ENCODE measurements at regions not wholly inside any gene's neighbourhood (a gene's known extent, or its start where the extent isn't known, plus 50 kb on each side); places are given as distances from the start of the nearest gene placed in this dataset.
A peak's percentile ranks its signal among the peaks of the same experiment; 100 is the strongest.

DNA sequence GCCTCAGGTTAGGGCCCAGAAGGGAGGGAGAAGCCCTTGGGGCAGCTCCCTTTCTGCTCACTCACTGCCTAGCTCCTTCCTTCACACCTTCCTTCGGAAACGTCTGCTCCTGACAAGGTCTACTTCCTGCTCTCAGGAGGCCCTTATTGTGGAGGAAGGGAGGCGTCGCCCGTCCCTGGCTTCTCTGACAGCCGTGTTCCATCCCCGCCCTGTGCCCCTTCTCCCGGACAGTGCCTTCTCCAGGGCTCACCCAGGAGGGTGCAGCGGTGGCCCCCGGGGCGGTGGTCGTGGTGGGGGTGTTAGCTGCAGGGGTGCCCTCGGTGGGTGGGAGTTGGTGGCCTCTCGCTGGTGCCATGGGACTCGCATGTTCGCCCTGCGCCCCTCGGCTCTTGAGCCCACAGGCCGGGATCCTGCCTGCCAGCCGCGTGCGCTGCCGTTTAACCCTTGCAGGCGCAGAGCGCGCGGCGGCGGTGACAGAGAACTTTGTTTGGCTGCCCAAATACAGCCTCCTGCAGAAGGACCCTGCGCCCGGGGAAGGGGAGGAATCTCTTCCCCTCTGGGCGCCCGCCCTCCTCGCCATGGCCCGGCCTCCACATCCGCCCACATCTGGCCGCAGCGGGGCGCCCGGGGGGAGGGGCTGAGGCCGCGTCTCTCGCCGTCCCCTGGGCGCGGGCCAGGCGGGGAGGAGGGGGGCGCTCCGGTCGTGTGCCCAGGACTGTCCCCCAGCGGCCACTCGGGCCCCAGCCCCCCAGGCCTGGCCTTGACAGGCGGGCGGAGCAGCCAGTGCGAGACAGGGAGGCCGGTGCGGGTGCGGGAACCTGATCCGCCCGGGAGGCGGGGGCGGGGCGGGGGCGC, 231.9 kb downstream of the SEC14L1 start (continued):
- TF ChIP-seq, protein P1, sequence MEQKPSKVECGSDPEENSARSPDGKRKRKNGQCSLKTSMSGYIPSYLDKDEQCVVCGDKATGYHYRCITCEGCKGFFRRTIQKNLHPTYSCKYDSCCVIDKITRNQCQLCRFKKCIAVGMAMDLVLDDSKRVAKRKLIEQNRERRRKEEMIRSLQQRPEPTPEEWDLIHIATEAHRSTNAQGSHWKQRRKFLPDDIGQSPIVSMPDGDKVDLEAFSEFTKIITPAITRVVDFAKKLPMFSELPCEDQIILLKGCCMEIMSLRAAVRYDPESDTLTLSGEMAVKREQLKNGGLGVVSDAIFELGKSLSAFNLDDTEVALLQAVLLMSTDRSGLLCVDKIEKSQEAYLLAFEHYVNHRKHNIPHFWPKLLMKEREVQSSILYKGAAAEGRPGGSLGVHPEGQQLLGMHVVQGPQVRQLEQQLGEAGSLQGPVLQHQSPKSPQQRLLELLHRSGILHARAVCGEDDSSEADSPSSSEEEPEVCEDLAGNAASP (CRISPR knock-in tag; IDR thresholded peaks at IDR 0.05; ENCODE audit: borderline replicate concordance): peak; percentile 57
- TF ChIP-seq, protein P2, sequence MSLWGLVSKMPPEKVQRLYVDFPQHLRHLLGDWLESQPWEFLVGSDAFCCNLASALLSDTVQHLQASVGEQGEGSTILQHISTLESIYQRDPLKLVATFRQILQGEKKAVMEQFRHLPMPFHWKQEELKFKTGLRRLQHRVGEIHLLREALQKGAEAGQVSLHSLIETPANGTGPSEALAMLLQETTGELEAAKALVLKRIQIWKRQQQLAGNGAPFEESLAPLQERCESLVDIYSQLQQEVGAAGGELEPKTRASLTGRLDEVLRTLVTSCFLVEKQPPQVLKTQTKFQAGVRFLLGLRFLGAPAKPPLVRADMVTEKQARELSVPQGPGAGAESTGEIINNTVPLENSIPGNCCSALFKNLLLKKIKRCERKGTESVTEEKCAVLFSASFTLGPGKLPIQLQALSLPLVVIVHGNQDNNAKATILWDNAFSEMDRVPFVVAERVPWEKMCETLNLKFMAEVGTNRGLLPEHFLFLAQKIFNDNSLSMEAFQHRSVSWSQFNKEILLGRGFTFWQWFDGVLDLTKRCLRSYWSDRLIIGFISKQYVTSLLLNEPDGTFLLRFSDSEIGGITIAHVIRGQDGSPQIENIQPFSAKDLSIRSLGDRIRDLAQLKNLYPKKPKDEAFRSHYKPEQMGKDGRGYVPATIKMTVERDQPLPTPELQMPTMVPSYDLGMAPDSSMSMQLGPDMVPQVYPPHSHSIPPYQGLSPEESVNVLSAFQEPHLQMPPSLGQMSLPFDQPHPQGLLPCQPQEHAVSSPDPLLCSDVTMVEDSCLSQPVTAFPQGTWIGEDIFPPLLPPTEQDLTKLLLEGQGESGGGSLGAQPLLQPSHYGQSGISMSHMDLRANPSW (CRISPR knock-in tag; IDR thresholded peaks at IDR 0.05; ENCODE audit: borderline replicate concordance): no peak; the same call in 1 of the 2 replicates
- peak; percentile 87 for TF ChIP-seq HIVEP1 (CRISPR knock-in tag; IDR thresholded peaks at IDR 0.05)
- no peak for TF ChIP-seq ZNF749 (CRISPR knock-in tag; IDR thresholded peaks at IDR 0.05; ENCODE audit: borderline replicate concordance)
- TF ChIP-seq ZNF550 (CRISPR knock-in tag; IDR thresholded peaks at IDR 0.05; ENCODE audit: borderline replicate concordance): no peak
- peak; percentile 71 for TF ChIP-seq HNRNPLL (IDR thresholded peaks at IDR 0.05; ENCODE audit: low read depth, low read length, poor library complexity, severe bottlenecking)
- 0 out of 2 replicates have a peak, but pooled peaks have one; percentile 49 for TF ChIP-seq SATB2 (CRISPR knock-in tag; IDR thresholded peaks at IDR 0.05)
- peak; percentile 75; the same call in 1 of the 2 replicates for TF ChIP-seq NRL (CRISPR knock-in tag; IDR thresholded peaks at IDR 0.05; ENCODE audit: borderline replicate concordance)
- TF ChIP-seq, protein P3, sequence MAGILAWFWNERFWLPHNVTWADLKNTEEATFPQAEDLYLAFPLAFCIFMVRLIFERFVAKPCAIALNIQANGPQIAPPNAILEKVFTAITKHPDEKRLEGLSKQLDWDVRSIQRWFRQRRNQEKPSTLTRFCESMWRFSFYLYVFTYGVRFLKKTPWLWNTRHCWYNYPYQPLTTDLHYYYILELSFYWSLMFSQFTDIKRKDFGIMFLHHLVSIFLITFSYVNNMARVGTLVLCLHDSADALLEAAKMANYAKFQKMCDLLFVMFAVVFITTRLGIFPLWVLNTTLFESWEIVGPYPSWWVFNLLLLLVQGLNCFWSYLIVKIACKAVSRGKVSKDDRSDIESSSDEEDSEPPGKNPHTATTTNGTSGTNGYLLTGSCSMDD (CRISPR knock-in tag; IDR thresholded peaks at IDR 0.05): no peak
- TF ChIP-seq ZNF329 (CRISPR knock-in tag; IDR thresholded peaks at IDR 0.05; ENCODE audit: low read depth): peak; percentile 67; the same call in 1 of the 2 replicates
- TF ChIP-seq AHR (CRISPR knock-in tag; IDR thresholded peaks at IDR 0.05): peak; percentile 51; the same call in 1 of the 2 replicates
- TF ChIP-seq KLF9 (CRISPR knock-in tag; IDR thresholded peaks at IDR 0.05; ENCODE audit: low read depth): no peak
- TF ChIP-seq, protein P4, sequence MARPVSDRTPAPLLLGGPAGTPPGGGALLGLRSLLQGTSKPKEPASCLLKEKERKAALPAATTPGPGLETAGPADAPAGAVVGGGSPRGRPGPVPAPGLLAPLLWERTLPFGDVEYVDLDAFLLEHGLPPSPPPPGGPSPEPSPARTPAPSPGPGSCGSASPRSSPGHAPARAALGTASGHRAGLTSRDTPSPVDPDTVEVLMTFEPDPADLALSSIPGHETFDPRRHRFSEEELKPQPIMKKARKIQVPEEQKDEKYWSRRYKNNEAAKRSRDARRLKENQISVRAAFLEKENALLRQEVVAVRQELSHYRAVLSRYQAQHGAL (CRISPR knock-in tag; IDR thresholded peaks at IDR 0.05; ENCODE audit: not compliant biosample characterization): no peak
- peak; percentile 33; the same call in 1 of the 2 replicates for TF ChIP-seq ZBTB7A (CRISPR knock-in tag; IDR thresholded peaks at IDR 0.05)
- no peak for TF ChIP-seq MYNN (CRISPR knock-in tag; IDR thresholded peaks at IDR 0.05; ENCODE audit: low read depth)
- TF ChIP-seq, protein P5, sequence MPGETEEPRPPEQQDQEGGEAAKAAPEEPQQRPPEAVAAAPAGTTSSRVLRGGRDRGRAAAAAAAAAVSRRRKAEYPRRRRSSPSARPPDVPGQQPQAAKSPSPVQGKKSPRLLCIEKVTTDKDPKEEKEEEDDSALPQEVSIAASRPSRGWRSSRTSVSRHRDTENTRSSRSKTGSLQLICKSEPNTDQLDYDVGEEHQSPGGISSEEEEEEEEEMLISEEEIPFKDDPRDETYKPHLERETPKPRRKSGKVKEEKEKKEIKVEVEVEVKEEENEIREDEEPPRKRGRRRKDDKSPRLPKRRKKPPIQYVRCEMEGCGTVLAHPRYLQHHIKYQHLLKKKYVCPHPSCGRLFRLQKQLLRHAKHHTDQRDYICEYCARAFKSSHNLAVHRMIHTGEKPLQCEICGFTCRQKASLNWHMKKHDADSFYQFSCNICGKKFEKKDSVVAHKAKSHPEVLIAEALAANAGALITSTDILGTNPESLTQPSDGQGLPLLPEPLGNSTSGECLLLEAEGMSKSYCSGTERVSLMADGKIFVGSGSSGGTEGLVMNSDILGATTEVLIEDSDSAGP (CRISPR knock-in tag; IDR thresholded peaks at IDR 0.05; ENCODE audit: borderline replicate concordance): peak; percentile 75
- TF ChIP-seq PHB2 (IDR thresholded peaks at IDR 0.05; ENCODE audit: partially characterized antibody): no peak
- TF ChIP-seq PPARG (CRISPR knock-in tag; conservative IDR thresholded peaks at IDR 0.05): peak; percentile 63

All from HepG2 (cell line).